ENCODE measurements at regions not wholly inside any gene's neighbourhood (a gene's known extent, or its start where the extent isn't known, plus 50 kb on each side); places are given as distances from the start of the nearest gene placed in this dataset.
A peak's percentile ranks its signal among the peaks of the same experiment; 100 is the strongest.

DNA sequence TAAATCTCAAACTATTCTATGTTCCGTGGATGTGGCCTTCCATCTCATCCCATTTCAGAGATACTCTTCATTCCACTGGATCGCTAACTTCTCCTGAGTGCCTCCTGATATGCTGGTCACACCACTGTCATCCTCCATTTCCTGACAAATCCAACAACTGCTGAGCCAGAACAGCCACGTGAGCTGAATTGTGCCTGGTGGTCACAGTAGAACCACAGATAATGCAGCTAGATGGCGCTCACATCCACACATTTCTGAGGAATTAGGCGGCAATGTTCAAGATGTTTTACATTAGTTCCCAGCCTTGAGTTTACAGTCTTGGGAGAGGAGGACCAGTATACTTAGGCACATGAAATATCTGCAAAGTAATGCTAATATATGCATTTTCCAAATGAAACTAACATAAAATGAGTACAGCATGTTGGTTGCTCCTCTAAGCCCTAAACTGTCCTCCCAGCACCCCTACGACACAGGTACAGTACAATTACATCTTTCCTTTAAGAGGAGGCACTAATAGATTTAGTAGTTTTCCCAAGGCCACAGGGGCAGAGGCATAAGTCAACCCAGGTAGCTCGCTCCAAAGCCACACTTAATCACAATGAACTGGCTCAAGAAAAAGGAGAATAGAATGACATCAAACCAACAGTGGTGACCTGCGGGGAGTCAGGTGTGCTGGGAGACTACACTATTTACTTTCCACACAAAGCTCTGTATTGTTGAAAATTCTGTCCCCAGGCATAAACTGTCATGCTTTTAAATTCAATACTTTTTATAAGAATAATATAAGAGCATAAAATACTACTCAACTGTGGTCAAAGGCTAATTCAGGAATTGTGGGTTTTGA, 134.2 kb downstream of the CHIC2 start:
- in situ Hi-C loops (cut with MboI; ENCODE audit: low sequenced_read_pairs, unreplicated experiment), result loop anchor here (10.0 kb wide), 1 partner anchor 295 kb away; the partner anchor contains the start of gene PDGFRA
- TF ChIP-seq, protein P1, sequence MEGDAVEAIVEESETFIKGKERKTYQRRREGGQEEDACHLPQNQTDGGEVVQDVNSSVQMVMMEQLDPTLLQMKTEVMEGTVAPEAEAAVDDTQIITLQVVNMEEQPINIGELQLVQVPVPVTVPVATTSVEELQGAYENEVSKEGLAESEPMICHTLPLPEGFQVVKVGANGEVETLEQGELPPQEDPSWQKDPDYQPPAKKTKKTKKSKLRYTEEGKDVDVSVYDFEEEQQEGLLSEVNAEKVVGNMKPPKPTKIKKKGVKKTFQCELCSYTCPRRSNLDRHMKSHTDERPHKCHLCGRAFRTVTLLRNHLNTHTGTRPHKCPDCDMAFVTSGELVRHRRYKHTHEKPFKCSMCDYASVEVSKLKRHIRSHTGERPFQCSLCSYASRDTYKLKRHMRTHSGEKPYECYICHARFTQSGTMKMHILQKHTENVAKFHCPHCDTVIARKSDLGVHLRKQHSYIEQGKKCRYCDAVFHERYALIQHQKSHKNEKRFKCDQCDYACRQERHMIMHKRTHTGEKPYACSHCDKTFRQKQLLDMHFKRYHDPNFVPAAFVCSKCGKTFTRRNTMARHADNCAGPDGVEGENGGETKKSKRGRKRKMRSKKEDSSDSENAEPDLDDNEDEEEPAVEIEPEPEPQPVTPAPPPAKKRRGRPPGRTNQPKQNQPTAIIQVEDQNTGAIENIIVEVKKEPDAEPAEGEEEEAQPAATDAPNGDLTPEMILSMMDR (IDR thresholded peaks at IDR 0.05; ENCODE audit: borderline replicate concordance, control extremely low read depth, extremely low read depth, insufficient read depth, missing control alignments), result peak; percentile 72
- DNase-seq (ENCODE audit: low spot score), result peak; percentile 61

DNA sequence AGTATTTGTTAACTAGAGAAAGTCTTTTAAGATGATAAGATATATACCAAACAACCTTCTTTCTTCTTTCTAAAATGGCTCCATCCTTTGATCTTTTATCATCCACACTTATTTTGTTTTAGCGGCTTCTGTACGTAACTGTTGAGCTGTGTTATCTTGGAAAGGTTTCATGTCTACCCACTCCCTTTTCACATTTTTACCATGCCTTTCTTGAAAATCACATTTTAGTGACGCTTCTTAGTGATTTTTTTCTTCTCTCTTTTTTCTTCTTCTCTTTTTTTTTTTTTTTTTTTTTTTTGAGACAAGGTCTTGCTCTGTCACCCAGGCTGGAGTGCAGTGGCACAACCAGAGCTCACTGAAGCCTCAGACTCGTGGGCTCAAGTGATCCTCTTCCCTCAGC, 135.1 kb downstream of the CHIC2 start:
- no peak for DNase-seq (ENCODE audit: low spot score)
- in situ Hi-C loops (cut with MboI; ENCODE audit: low sequenced_read_pairs, unreplicated experiment), result loop anchor here (10.0 kb wide), 1 partner anchor 295 kb away; the partner anchor contains the start of gene PDGFRA
- TF ChIP-seq, protein P1 (IDR thresholded peaks at IDR 0.05; ENCODE audit: borderline replicate concordance, control extremely low read depth, extremely low read depth, insufficient read depth, missing control alignments), result no peak

DNA sequence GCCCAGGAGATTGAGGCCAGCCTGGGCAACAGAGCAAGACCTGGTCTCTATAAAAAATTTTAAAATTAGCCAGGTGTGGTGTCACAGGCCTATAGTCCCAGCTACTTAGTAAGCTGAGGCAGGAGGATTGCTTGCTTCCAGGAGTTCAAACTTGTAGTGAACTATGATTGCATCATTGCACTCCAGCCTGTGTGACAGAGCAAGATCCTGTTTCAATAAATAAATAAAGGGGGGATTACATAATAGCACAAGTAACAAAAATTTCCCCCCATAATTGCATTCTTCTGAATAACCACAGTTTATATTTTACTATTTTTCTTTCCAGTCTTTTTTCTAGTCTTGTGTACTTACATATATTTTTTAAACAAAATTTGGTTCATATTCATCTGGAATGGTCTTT, 135.6 kb downstream of the CHIC2 start:
- DNase-seq (ENCODE audit: low spot score), result no peak

DNA sequence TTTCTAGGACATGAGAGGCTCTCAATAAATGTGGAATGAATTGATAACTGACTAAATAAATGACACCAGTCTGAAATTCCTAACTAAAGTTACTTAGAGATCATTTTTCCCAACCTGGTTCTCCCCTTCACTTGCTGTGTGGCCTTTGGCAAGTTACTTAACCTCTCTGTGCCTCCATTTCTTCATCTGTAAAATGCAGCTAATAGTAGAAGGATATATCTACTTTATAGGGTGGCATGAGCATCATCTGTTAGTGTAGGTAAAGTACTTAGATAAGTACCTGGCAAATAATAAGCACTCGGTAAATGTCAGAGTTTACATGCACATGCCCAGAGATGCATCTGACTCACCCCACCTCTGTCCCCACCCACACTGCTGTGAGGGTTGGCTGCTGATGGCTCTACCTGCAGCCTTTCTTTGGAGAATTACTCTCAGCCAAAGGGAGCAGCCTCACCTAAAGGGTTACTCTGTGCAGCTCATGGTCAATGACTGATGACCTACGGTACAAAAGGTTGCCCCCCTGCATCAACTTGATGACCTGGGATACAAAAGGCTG, 139.3 kb downstream of the CHIC2 start:
- DNase-seq (ENCODE audit: low spot score), result no peak
- in situ Hi-C loops (cut with MboI; ENCODE audit: low sequenced_read_pairs, unreplicated experiment), result loop anchor here (10.0 kb wide), 1 partner anchor 300 kb away; the partner anchor contains the start of gene PDGFRA
- TF ChIP-seq, protein P1 (IDR thresholded peaks at IDR 0.05; ENCODE audit: borderline replicate concordance, control extremely low read depth, extremely low read depth, insufficient read depth, missing control alignments), result no peak

More for the DNA sequence above, 135.6 kb downstream of the CHIC2 start:
- TF ChIP-seq, protein P1 (IDR thresholded peaks at IDR 0.05; ENCODE audit: borderline replicate concordance, control extremely low read depth, extremely low read depth, insufficient read depth, missing control alignments), result no peak
- in situ Hi-C loops (cut with MboI; ENCODE audit: low sequenced_read_pairs, unreplicated experiment), result loop anchor here (10.0 kb wide), 1 partner anchor 296 kb away; the partner anchor contains the start of gene PDGFRA

DNA sequence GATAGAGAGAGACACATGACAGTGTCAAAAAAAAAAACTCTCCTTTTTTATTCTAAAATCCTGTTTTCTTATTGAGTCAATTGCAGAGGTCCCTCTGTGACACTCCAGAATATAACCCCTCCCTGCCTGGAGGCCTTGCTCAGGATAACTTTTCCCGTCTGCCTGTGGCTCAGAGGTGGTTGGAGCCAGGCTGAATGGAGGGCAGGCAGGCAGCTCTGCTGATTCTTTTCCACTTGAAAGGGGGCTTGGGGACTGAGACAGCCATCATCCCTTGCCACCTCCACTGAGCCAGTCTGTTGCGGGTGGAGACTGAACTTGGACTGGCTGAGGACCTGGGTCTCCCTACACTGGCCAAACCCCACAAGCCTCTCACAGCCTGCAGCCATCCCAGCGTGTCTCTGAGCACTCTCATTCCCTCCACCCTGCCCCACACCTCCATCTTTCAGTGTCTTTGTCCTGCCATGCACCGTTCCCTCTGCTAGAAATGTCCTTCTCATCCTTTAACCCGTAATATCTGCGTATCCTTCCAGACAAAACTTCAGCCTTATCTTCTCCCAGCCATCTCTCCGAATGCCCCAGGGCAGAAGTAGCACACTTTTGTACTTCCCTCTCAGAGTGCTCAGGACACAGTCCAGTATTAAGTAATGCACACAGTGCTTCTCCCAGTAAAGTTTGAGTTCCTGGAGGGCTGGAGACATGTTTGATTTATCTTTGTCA, 139.9 kb downstream of the CHIC2 start:
- no peak for DNase-seq (ENCODE audit: low spot score)
- TF ChIP-seq, protein P1 (IDR thresholded peaks at IDR 0.05; ENCODE audit: borderline replicate concordance, control extremely low read depth, extremely low read depth, insufficient read depth, missing control alignments), result no peak
- in situ Hi-C loops (cut with MboI; ENCODE audit: low sequenced_read_pairs, unreplicated experiment), result loop anchor here (10.0 kb wide), 1 partner anchor 300 kb away; the partner anchor contains the start of gene PDGFRA

DNA sequence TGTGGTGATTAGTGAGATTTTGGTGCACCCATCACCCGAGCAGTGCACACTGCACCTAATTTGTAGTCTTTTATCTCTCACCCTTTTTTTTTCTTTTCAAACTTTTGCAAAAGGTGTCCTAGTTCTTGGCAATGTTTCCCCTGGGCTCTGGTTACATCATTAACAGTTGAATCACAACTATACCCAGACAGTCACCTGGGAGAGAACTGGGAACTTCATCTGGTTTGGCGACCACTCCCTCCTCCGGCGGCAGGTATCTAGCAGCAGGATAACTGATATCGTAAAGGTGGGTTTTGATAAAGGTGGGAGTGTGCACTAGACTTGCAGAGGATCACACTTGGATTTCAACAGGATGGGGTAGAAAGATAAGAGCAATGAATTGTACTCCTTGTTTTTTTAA, 140.5 kb downstream of the CHIC2 start:
- in situ Hi-C loops (cut with MboI; ENCODE audit: low sequenced_read_pairs, unreplicated experiment), result loop anchor here (10.0 kb wide), 1 partner anchor 301 kb away; the partner anchor contains the start of gene PDGFRA
- TF ChIP-seq, protein P1 (IDR thresholded peaks at IDR 0.05; ENCODE audit: borderline replicate concordance, control extremely low read depth, extremely low read depth, insufficient read depth, missing control alignments), result no peak
- DNase-seq (ENCODE audit: low spot score), result no peak

All from GM13976 (cell line).